ENCODE measurements at regions not wholly inside any gene's neighbourhood (a gene's known extent, or its start where the extent isn't known, plus 50 kb on each side); places are given as distances from the start of the nearest gene placed in this dataset.

DNA sequence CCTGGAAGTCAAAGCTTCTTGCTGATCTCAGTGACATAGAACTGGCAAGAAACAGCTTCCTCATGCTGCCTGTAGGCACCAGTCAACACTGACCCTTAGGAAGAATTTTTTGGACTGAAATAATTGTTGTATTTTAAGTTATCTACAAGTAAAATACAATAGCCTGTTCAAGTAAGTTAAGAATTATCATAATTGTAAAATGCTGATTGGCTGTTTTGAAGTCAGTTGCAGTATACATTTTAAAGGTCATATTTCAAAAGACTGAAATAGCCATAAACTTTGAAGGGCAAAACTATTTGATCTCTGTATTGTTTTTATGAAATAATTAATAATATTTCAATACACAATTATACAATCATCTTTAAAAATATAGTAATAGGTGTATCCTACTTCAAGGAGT lies 794.9 kb downstream of the MAT2B start:
- H3K9me3 ChIP-seq (ENCODE audit: control insufficient read depth in 4 of 4, low read length in 3 of 4), result no peaks in the 10 kb centered on the region
- no peak overlapping the region for H3K27ac ChIP-seq (ENCODE audit: low read depth in 1 of 2, low read length in 2 of 2)
- TF ChIP-seq HNF4G (IDR thresholded peaks at IDR 0.05) (no peak), NR2F2 (IDR thresholded peaks at IDR 0.05) (no peak)
- H3K27me3 ChIP-seq (ENCODE audit: control insufficient read depth in 4 of 4, insufficient read depth in 4 of 4, low read length in 3 of 4), result no peaks in the 10 kb centered on the region
- no peak overlapping the region for H3K9ac ChIP-seq (ENCODE audit: low read depth in 1 of 2, low read length in 2 of 2)
- no peaks in the 10 kb centered on the region for H3K4me1 ChIP-seq (ENCODE audit: control insufficient read depth in 4 of 4, insufficient read depth in 4 of 4, low read length in 3 of 4)
- no peaks in the 10 kb centered on the region for H3K36me3 ChIP-seq (ENCODE audit: control insufficient read depth in 4 of 4, insufficient read depth in 3 of 4, low read depth in 1 of 4, low read length in 3 of 4)
- no peak for DNase-seq (ENCODE audit: low spot score)
- no peak overlapping the region for H3K4me3 ChIP-seq (ENCODE audit: low read depth in 1 of 3, low read length in 3 of 3)

GRCh38 chr5:164301136-164301535 lies 795.7 kb downstream of the MAT2B start:
- H3K36me3 ChIP-seq (ENCODE audit: control insufficient read depth in 4 of 4, insufficient read depth in 3 of 4, low read depth in 1 of 4, low read length in 3 of 4), result no peaks in the 10 kb centered on the region

More at GRCh38 chr5:164301136-164301535, 795.7 kb downstream of the MAT2B start:
- TF ChIP-seq ATF3 (IDR thresholded peaks at IDR 0.05) (no peak), TAF1 (conservative IDR thresholded peaks at IDR 0.05) (no peak), NR2F2 (IDR thresholded peaks at IDR 0.05) (no peak), EGR1 (IDR thresholded peaks at IDR 0.05; ENCODE audit: low read depth in 2 of 2) (no peak), RAD21 (IDR thresholded peaks at IDR 0.05) (no peak), GABPA (IDR thresholded peaks at IDR 0.05 in 1 of 2, conservative IDR thresholded peaks at IDR 0.05 in 1 of 2) (no peak), YY1 (IDR thresholded peaks at IDR 0.05) (no peak), FOXA1 (IDR thresholded peaks at IDR 0.05) (no peak), JUND (IDR thresholded peaks at IDR 0.05) (no peak), SP1 (IDR thresholded peaks at IDR 0.05) (no peak), HNF4G (IDR thresholded peaks at IDR 0.05) (no peak), FOXA2 (IDR thresholded peaks at IDR 0.05) (no peak), HNF4A (conservative IDR thresholded peaks at IDR 0.05) (no peak), RXRA (IDR thresholded peaks at IDR 0.05) (no peak), REST (IDR thresholded peaks at IDR 0.05) (no peak)
- TF ChIP-seq, protein P1, sequence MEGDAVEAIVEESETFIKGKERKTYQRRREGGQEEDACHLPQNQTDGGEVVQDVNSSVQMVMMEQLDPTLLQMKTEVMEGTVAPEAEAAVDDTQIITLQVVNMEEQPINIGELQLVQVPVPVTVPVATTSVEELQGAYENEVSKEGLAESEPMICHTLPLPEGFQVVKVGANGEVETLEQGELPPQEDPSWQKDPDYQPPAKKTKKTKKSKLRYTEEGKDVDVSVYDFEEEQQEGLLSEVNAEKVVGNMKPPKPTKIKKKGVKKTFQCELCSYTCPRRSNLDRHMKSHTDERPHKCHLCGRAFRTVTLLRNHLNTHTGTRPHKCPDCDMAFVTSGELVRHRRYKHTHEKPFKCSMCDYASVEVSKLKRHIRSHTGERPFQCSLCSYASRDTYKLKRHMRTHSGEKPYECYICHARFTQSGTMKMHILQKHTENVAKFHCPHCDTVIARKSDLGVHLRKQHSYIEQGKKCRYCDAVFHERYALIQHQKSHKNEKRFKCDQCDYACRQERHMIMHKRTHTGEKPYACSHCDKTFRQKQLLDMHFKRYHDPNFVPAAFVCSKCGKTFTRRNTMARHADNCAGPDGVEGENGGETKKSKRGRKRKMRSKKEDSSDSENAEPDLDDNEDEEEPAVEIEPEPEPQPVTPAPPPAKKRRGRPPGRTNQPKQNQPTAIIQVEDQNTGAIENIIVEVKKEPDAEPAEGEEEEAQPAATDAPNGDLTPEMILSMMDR (IDR thresholded peaks at IDR 0.05; ENCODE audit: low read depth, low read length, missing input control), result no peak
- TF ChIP-seq, protein P2, sequence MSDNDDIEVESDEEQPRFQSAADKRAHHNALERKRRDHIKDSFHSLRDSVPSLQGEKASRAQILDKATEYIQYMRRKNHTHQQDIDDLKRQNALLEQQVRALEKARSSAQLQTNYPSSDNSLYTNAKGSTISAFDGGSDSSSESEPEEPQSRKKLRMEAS (IDR thresholded peaks at IDR 0.05), result no peak
- TF ChIP-seq, protein P3, sequence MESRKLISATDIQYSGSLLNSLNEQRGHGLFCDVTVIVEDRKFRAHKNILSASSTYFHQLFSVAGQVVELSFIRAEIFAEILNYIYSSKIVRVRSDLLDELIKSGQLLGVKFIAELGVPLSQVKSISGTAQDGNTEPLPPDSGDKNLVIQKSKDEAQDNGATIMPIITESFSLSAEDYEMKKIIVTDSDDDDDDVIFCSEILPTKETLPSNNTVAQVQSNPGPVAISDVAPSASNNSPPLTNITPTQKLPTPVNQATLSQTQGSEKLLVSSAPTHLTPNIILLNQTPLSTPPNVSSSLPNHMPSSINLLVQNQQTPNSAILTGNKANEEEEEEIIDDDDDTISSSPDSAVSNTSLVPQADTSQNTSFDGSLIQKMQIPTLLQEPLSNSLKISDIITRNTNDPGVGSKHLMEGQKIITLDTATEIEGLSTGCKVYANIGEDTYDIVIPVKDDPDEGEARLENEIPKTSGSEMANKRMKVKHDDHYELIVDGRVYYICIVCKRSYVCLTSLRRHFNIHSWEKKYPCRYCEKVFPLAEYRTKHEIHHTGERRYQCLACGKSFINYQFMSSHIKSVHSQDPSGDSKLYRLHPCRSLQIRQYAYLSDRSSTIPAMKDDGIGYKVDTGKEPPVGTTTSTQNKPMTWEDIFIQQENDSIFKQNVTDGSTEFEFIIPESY (IDR thresholded peaks at IDR 0.05), result no peak
- H3K4me1 ChIP-seq (ENCODE audit: control insufficient read depth in 4 of 4, insufficient read depth in 4 of 4, low read length in 3 of 4), result no peaks in the 10 kb centered on the region
- no peak overlapping the region for H3K4me3 ChIP-seq (ENCODE audit: low read depth in 1 of 3, low read length in 3 of 3)
- no peak overlapping the region for H3K27ac ChIP-seq (ENCODE audit: low read depth in 1 of 2, low read length in 2 of 2)
- H3K9ac ChIP-seq (ENCODE audit: low read depth in 1 of 2, low read length in 2 of 2), result no peak overlapping the region
- H3K9me3 ChIP-seq (ENCODE audit: control insufficient read depth in 4 of 4, low read length in 3 of 4), result no peaks in the 10 kb centered on the region
- DNase-seq (ENCODE audit: low spot score), result no peak
- no peaks in the 10 kb centered on the region for H3K27me3 ChIP-seq (ENCODE audit: control insufficient read depth in 4 of 4, insufficient read depth in 4 of 4, low read length in 3 of 4)

Measured in liver (tissue), 7 donors.